ENCODE measurements at regions not wholly inside any gene's neighbourhood (a gene's known extent, or its start where the extent isn't known, plus 50 kb on each side); places are given as distances from the start of the nearest gene placed in this dataset.

- no peak for TF ChIP-seq EZH2 (IDR thresholded peaks at IDR 0.05; ENCODE audit: insufficient read depth, poor library complexity, severe bottlenecking)
- no peak for TF ChIP-seq EZH2phosphoT487 (IDR thresholded peaks at IDR 0.05; ENCODE audit: insufficient read depth, low read depth)
Measured at GRCh38 chr6:78593898-78594667, 273.3 kb upstream of the IRAK1BP1 start.
